ENCODE measurements at regions not wholly inside any gene's neighbourhood (a gene's known extent, or its start where the extent isn't known, plus 50 kb on each side); places are given as distances from the start of the nearest gene placed in this dataset.

- no peak for TF ChIP-seq POLR2A (IDR thresholded peaks at IDR 0.05)
- no peak for TF ChIP-seq CTCF (IDR thresholded peaks at IDR 0.05)
Observed at GRCh38 chr3:106946866-106947265, 430.4 kb upstream of the CCDC54 start.

Measured in Peyer's patch (tissue), 4 donors.